HEK293T (cell line): ENCODE measurements at regions not wholly inside any gene's neighbourhood (a gene's known extent, or its start where the extent isn't known, plus 50 kb on each side); places are given as distances from the start of the nearest gene placed in this dataset.

Experiments
- ARNT ChIP-seq: fragments of 450-650 bp; IDR thresholded peaks from 2 replicates; pipeline ENCODE4 v1.6.1; 2017; ENCODE audit warnings: mild to moderate bottlenecking
- BHLHE40 ChIP-seq: fragments of 450-650 bp; IDR thresholded peaks from 2 replicates; pipeline ENCODE4 v1.6.1; 2016; ENCODE audit warnings: mild to moderate bottlenecking, moderate library complexity, borderline replicate concordance
- CTBP1 ChIP-seq: fragments of 450-650 bp; IDR thresholded peaks from 2 replicates; pipeline ENCODE4 v1.6.1; 2016; ENCODE audit warnings: borderline replicate concordance
- FOXA1 ChIP-seq: fragments of 450-650 bp; IDR thresholded peaks from 2 replicates; pipeline ENCODE4 v1.6.1; 2016; ENCODE audit warnings: mild to moderate bottlenecking
- FOXK2 ChIP-seq: fragments of 450-650 bp; IDR thresholded peaks from 2 replicates; pipeline ENCODE4 v1.6.1; 2016; ENCODE audit warnings: mild to moderate bottlenecking
- FOXM1 ChIP-seq: fragments of 450-650 bp; IDR thresholded peaks from 2 replicates; pipeline ENCODE4 v1.6.1; 2017; ENCODE audit warnings: mild to moderate bottlenecking, borderline replicate concordance
- L3MBTL2 ChIP-seq: fragments of 450-650 bp; conservative IDR thresholded peaks from 2 replicates; pipeline ENCODE4 v1.6.1; 2016; ENCODE audit warnings: mild to moderate bottlenecking
- LEF1 ChIP-seq: fragments of 450-650 bp; IDR thresholded peaks from 2 replicates; pipeline ENCODE4 v1.6.1; 2017; ENCODE audit warnings: mild to moderate bottlenecking, borderline replicate concordance
- NFRKB ChIP-seq: fragments of 450-650 bp; IDR thresholded peaks from 2 replicates; pipeline ENCODE4 v1.6.1; 2016; ENCODE audit warnings: mild to moderate bottlenecking, moderate library complexity
- SP1 ChIP-seq: fragments of 450-650 bp; IDR thresholded peaks from 2 replicates; pipeline ENCODE4 v1.6.1; 2017
- SUZ12 ChIP-seq: fragments of 450-650 bp; IDR thresholded peaks from 2 replicates; pipeline ENCODE4 v1.6.1; 2016; ENCODE audit warnings: mild to moderate bottlenecking
- ZNF384 ChIP-seq: fragments of 450-650 bp; IDR thresholded peaks from 2 replicates; pipeline ENCODE4 v1.6.1; 2016

DNA sequence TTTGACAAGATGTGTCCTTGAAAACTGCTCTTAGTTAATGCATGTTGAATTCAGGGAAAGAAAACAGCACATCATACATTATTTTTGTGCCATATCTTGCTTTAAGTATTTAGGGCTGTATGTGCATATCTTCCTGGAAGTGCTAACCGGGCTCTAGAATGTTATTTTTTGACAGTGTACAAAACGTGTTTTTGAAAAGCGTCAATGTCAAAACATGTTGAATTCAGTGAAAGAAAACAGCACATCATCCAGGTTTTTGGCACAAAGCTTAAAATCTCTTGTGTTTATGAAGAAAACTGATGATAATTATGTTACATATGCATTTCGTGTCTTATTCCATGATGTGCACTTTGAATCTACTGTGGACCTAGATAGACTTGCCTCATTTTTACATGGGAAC lies 82.7 kb downstream of the ASCL4 start:
- TF ChIP-seq BHLHE40 = no peak
- no peak for TF ChIP-seq ARNT
- no peak for TF ChIP-seq L3MBTL2
- no peak for TF ChIP-seq FOXK2
- no peak for TF ChIP-seq SUZ12
- no peak for TF ChIP-seq FOXA1
- TF ChIP-seq SP1 = no peak
- no peak for TF ChIP-seq CTBP1
- no peak for TF ChIP-seq ZNF384
- no peak for TF ChIP-seq NFRKB
- TF ChIP-seq LEF1 = no peak
- TF ChIP-seq FOXM1 = no peak
